IPS-18c (cell line): ENCODE measurements at regions not wholly inside any gene's neighbourhood (a gene's known extent, or its start where the extent isn't known, plus 50 kb on each side); places are given as distances from the start of the nearest gene placed in this dataset.

Experiments used
- H3K4me3 ChIP-seq: 2 replicates; pipeline ENCODE4 v1.7.0; 2013; ENCODE audit warnings: low read depth, mild to moderate bottlenecking, low read length, moderate library complexity; ENCODE audit not compliant: insufficient read depth
- H3K9me3 ChIP-seq: one replicate; pipeline ENCODE4 v1.6.1; 2013; ENCODE audit warnings: mild to moderate bottlenecking, low read length, moderate library complexity; ENCODE audit not compliant: control insufficient read depth, insufficient read depth

- Histone ChIP-seq H3K4me3 (no peak overlapping the region), H3K9me3 (peaks cover 3% of the 10 kb centered on the region)
These were observed 241.9 kb upstream of the ZNF507 start for GRCh38 chr19:32103541-32103940.

DNA sequence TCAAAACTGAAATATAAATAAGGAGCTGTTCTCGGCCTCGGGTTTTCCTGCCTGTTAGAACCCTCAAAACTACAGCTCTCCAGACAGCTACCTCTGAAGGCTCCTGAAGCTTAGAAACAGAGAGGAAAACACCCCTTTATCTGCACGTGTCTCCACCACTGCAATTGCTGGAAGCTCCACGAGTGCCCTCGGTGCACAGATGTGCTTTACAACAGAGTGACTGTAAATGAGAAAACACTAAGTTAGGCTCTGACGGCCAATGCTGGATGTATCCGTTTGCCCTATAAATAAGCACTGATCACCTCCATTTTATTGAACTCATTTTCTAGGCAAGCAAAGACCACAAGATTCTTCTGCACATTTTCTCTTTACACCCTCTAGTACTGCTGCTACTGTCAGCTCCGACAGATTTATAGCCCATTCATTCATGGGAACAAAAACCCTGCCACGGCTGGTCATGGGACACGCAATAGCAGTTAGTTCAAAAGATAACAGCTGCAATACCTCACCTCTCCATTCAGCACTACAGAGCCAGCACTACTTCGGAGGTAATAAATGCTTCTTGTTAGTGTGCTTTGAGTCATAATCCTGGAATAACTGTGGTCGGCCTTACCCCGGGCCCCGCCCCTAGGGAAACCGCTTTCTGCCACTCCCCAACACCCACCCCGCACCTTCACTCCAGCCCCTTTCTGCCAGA lies 241.1 kb upstream of the ZNF507 start:
- Histone ChIP-seq H3K4me3 (no peak overlapping the region), H3K9me3 (peaks cover 3% of the 10 kb centered on the region)

DNA sequence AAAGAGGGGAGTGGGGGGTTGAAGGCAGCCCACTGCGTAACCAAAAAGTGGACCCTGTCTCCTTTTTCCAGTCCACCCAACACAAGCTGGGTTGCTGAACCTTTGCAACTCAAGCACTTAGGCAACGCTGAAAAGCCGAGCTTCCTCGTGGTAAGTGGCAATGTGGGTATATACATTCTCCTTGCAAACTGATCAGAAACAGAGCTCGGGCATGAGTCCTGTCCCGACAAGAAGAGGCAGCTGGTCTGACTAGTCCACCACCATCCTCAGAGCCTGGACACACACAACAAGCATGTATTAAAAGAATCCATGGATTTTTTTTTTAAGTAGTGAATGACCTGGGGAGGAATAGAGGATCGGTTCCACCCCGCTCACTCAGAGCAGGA lies 240.6 kb upstream of the ZNF507 start:
- Histone ChIP-seq H3K4me3 (no peak overlapping the region), H3K9me3 (peaks cover 3% of the 10 kb centered on the region)

DNA sequence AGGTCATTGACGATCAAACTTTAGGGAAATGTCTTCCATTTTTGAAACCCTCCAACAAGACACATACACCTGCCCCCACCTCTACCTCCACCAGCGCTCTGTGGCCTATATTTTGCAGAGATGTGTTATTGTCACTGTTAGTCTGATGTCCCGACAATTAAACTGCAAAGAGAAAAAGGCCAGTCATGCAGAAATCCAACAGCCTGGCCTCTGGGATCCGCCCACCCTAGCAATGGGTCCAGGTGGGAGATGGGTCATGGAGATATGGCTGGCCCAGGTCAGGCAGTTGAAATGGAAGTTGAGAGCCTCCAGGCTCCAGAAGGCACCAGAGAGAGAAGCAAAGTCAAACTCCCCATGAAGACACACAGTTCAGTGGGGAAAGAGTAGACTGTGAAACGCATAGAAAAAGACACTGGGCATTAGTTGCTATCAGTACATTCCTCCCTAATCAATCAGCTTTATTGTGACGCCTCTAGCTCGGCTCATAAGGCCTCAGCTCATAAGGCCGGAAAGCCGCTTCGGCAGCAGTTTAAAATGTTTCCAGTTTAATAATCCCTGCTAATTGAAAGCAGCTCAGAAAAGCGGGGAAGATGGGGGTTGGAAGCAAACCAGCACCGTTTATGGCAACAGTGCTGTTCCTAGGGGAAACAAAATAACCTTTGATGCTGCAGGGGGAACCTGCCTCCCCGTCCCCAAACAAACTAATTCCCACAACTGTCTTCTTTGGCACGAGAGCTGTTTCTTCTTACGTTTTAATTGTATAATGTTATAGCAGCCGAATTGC lies 239.7 kb upstream of the ZNF507 start:
- Histone ChIP-seq H3K9me3 (peaks cover under 1% of the 10 kb centered on the region), H3K4me3 (no peak overlapping the region)

DNA sequence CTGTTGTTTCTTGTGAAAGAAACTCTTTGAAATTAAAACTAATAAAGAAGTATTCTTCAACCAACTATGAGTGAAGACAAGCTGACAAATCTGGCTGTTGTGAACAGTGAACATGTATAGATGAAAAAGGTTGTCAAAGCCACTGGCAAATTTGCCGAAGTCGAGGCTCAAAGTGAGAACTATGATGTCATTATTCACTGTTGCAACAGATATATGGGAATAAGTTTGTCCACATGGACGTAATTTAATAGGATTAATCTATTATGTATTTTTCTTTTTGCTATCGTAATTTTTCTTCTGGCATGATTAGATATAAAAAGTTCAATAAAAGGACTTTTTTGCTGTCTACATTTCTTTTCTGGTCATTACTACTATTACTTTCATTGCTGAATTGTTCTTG lies 223.2 kb upstream of the ZNF507 start:
- Histone ChIP-seq H3K9me3 (no peaks in the 10 kb centered on the region), H3K4me3 (no peak overlapping the region)

- Histone ChIP-seq H3K9me3 (no peaks in the 10 kb centered on the region), H3K4me3 (no peak overlapping the region)
These were observed 222.0 kb upstream of the ZNF507 start for GRCh38 chr19:32123355-32123940.

- H3K9me3 ChIP-seq, result no peaks in the 10 kb centered on the region
- H3K4me3 ChIP-seq, result no peak overlapping the region
These were observed 220.8 kb upstream of the ZNF507 start for GRCh38 chr19:32124585-32124984.

GRCh38 chr19:32129141-32129540 lies 216.3 kb upstream of the ZNF507 start:
- Histone ChIP-seq H3K4me3 (no peak overlapping the region), H3K9me3 (no peaks in the 10 kb centered on the region)

DNA sequence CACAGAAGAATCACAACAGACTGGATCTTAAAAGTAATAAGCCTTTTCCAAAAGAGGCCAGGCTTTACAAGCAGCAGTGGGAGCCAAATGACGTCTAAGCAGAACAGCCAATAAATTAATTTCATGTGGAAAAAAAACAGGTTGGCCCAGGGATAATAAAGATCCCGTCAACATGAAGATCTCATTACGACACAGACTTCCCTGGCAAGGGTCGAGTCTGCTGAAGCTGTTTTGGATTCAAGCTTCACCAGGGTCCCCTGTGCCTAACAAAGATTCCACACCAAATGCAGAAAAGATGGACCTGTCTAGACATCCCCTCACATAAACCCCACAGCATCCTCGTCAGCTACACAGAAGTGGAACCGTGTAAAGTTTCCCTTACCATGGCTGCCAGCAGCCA lies 215.1 kb upstream of the ZNF507 start:
- Histone ChIP-seq H3K9me3 (no peaks in the 10 kb centered on the region), H3K4me3 (no peak overlapping the region)

- Histone ChIP-seq H3K4me3 (no peak overlapping the region), H3K9me3 (no peaks in the 10 kb centered on the region)
These were observed 214.4 kb upstream of the ZNF507 start for GRCh38 chr19:32131005-32131404.

DNA sequence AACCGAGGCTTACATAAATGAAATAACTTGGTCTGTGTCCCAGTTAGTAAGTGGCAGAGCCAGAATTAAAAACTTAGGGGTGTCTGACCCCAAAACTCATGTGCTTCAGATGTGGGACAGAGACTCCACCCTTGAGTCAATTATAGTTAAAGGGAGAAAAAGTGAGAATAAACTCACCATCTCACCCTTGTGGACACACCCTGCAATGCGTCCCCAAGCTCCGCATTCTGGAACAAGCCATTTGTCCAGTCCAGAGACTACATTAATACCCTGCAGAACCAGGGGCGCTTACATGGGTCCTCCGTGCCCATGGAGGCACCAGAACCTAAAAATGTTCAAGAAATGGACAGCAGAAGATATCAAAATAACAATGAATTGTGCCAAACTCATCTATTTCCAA lies 207.0 kb upstream of the ZNF507 start:
- H3K9me3 ChIP-seq, result no peaks in the 10 kb centered on the region
- H3K4me3 ChIP-seq, result no peak overlapping the region

GRCh38 chr19:32141840-32142511 lies 203.4 kb upstream of the ZNF507 start:
- H3K4me3 ChIP-seq, result no peak overlapping the region
- no peaks in the 10 kb centered on the region for H3K9me3 ChIP-seq

DNA sequence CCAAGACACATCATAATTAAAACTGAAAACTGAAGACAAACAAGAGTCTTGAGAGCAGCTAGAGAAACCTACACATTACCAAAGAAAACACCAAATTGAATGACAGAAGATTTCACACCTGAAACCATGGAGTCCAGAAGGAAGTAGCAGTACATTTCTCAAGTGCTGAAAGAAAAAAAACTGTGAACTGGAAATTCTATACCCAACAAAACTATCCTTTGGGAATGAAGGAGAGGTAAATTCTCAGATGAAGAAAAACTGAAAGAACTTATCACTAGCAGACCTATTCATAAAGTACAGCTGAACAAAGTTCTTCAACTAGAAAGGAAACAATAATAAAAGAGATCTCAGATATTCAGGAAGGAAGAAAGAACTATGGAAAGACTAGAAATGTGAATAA lies 198.7 kb upstream of the ZNF507 start:
- H3K4me3 ChIP-seq, result no peak overlapping the region
- no peaks in the 10 kb centered on the region for H3K9me3 ChIP-seq

GRCh38 chr19:32150605-32151004 lies 194.8 kb upstream of the ZNF507 start:
- H3K9me3 ChIP-seq, result no peaks in the 10 kb centered on the region
- H3K4me3 ChIP-seq, result no peak overlapping the region

DNA sequence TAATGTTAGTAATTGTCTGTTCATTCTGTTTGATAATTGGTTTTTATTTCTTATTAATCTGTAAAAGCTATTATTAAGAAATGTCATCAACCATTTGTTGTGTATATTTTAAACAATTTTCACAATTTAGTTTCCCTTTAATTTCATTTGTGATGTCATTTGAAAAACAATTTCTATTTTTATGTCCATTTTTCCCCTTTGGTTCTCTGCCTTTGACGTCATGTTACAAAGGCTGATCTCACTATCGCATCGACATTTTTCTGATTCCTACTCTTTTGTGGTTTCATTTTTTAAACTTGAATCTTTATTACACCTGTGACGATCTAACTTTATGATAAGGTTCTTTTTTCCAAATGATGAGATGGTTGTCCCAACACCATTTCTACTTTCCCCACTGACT lies 191.0 kb upstream of the ZNF507 start:
- Histone ChIP-seq H3K9me3 (no peaks in the 10 kb centered on the region), H3K4me3 (no peak overlapping the region)

DNA sequence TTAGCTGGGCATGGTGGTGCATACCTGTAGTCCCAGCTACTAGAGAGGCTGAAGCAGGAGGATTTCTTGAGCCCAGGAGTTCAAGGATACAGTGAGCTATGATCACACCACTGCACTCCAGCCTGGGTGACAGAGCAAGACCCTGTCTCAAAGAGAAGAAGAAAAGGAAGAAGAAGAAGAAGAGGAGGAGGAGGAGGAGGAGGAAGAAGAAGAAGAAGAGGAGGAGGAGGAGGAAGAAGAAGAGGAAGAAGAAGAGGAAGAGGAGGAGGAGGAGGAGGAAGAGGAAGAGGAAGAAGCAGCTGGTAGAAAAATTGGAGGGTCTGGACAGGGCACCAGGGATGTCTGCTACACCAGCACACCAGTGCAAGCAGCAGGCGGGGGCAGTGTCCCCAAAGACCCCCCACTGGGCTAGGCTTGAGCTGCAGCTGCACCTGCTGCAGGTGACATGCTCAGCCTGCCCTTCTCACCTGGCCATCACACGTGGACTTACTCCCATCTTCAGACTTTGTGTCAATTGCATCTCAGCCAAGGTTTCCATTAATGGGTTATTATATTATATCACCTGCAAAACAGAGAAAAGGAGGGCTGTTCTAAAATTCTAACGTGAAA lies 180.9 kb upstream of the ZNF507 start:
- Histone ChIP-seq H3K9me3 (no peaks in the 10 kb centered on the region), H3K4me3 (no peak overlapping the region)

DNA sequence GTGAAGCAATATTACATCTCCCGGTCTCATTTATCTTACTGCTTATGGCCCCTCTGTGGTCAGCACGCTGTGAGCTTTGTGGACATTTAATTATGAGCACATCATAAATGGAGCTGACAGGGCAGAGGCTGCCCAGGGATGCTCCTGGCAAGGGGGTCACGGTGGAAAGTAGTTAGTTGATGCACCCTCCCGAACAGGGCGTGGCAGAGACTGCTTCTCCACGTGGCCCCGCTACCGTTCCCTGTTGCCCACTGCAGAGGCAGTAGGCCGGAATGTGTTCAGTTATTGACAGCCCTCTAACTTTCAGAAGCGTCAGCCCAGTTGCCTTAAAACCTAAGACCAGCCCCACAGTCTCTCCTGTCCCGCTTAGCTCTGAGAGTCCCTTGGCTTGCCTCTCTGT lies 180.3 kb upstream of the ZNF507 start:
- H3K9me3 ChIP-seq, result no peaks in the 10 kb centered on the region
- no peak overlapping the region for H3K4me3 ChIP-seq
